Right lobe of liver (tissue), 6 donors: ENCODE measurements at regions not wholly inside any gene's neighbourhood (a gene's known extent, or its start where the extent isn't known, plus 50 kb on each side); places are given as distances from the start of the nearest gene placed in this dataset.
A peak's percentile ranks its signal among the peaks of the same experiment; 100 is the strongest.

Experiments
- ATAC-seq, 4 donors: fragments of 200-7000 bp; cut with Tn5 transposase; one replicate each; pipeline ENCODE4 v1.9.1; 2020; ENCODE audit warnings: mild to moderate bottlenecking in 4 of 4, moderate library complexity in 4 of 4
- DNase-seq, 3 donors: peaks; one replicate each; pipeline ENCODE4 v3.0.0-alpha.2; 2020
- H3K27ac ChIP-seq, 3 donors: fragments of 200-600 bp; one replicate each; pipeline ENCODE4 v1.8.0; 2022
- H3K27me3 ChIP-seq, 2 donors: fragments of 200-600 bp; one replicate each; pipeline ENCODE4 v1.8.0; 2022
- H3K36me3 ChIP-seq, 4 donors: fragments of 200-600 bp; sonication (generic) in 1 of 4; one replicate each; pipeline versions ENCODE4 v1.5.1 to v1.8.0; 2017 to 2022; ENCODE audit warnings: control low read depth in 1 of 4
- H3K4me1 ChIP-seq, 4 donors: fragments of 200-600 bp; sonication (generic) in 1 of 4; one replicate each; pipeline versions ENCODE4 v1.5.1 to v1.8.0; 2017 to 2022; ENCODE audit warnings: control low read depth in 1 of 4
- H3K4me3 ChIP-seq, 3 donors: fragments of 200-600 bp; one replicate each; pipeline ENCODE4 v1.8.0; 2022
- H3K9me3 ChIP-seq, 4 donors: fragments of 200-600 bp; sonication (generic) in 1 of 4; one replicate each; pipeline versions ENCODE4 v1.5.1 to v1.8.0; 2017 to 2022; ENCODE audit warnings: control low read depth in 1 of 4
- POLR2A ChIP-seq: fragments of 450-650 bp; IDR thresholded peaks from one replicate; pipeline ENCODE4 v1.6.1; 2017; ENCODE audit warnings: antibody characterized with exemption, mild to moderate bottlenecking
- WGBS: methylation state at CpG from one replicate; pipeline ENCODE4 v1.1.6; 2018; ENCODE audit warnings: low coverage, low lambda C conversion rate; ENCODE audit not compliant: insufficient coverage; ENCODE audit errors: missing lambda C conversion rate; 5-methylcytosine and 5-hydroxymethylcytosine counted together
- intact Hi-C, 2 donors: fragments of 100-400 bp; cut with DNase I; formaldehyde crosslinking; loops; one replicate each; pipeline versions ENCODE4 v1.11.2 to v1.14.1; 2022
- TF ChIP-seq, protein P1 (sequence below), 4 donors: fragments of 200-600 bp in 3 of 4; fragments of 450-650 bp in 1 of 4; IDR thresholded peaks; one replicate each; pipeline versions ENCODE4 v1.5.1 to v1.8.0; 2016 to 2022; ENCODE audit warnings: antibody characterized with exemption in 4 of 4, mild to moderate bottlenecking in 2 of 4
- donor health status: DM: no; HTN: yes; CAD: no.
- donor health status: DM: no; HTN: no; CAD: no.
- donor health status: DM: no; HTN: no; CAD: no.
- donor health status: DM: no; HTN: yes; CAD: no.
- donor health status: DM: no; HTN: yes; CAD: no.

DNA sequence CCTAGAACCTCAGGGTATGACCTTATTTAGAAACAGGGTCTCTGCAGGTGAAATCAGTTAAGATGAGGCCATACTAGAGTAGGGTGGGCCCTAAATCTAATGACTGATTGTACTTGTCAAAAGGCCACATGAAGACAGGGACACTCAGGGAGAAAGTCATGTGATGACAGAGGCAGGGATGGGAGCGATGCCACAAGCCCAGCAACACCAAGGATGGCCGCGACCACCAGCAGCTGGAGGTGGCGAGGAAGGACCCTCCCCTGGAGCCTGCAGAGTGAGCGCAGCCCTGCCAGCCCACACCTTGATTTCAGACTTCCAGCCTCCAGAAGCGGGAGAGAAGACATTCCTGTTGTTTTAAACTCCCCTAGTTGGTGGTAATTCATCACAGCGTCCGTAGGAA lies 199.9 kb downstream of the PHETA1 start:
- 93% methylated on average over 3 of the region's 8 CpGs for WGBS
- no peak overlapping the region for H3K27ac ChIP-seq
- H3K4me3 ChIP-seq, result no peak overlapping the region
- H3K36me3 ChIP-seq, result no peaks in the 10 kb centered on the region
- H3K27me3 ChIP-seq, result no peaks in the 10 kb centered on the region
- ATAC-seq (no peak), DNase-seq (no peak)
- intact Hi-C loops, result loop anchor here in 1 of 2 donors (10.0 kb wide), 1 partner anchor 144 kb away; no protein-coding TSS in a partner anchor
- TF ChIP-seq, protein P1, sequence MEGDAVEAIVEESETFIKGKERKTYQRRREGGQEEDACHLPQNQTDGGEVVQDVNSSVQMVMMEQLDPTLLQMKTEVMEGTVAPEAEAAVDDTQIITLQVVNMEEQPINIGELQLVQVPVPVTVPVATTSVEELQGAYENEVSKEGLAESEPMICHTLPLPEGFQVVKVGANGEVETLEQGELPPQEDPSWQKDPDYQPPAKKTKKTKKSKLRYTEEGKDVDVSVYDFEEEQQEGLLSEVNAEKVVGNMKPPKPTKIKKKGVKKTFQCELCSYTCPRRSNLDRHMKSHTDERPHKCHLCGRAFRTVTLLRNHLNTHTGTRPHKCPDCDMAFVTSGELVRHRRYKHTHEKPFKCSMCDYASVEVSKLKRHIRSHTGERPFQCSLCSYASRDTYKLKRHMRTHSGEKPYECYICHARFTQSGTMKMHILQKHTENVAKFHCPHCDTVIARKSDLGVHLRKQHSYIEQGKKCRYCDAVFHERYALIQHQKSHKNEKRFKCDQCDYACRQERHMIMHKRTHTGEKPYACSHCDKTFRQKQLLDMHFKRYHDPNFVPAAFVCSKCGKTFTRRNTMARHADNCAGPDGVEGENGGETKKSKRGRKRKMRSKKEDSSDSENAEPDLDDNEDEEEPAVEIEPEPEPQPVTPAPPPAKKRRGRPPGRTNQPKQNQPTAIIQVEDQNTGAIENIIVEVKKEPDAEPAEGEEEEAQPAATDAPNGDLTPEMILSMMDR (IDR thresholded peaks at IDR 0.05), result no peak
- H3K4me1 ChIP-seq, result peaks cover 0 to 8% (median 0%) of the 10 kb centered on the region in 4 donors
- no peaks in the 10 kb centered on the region for H3K9me3 ChIP-seq

DNA sequence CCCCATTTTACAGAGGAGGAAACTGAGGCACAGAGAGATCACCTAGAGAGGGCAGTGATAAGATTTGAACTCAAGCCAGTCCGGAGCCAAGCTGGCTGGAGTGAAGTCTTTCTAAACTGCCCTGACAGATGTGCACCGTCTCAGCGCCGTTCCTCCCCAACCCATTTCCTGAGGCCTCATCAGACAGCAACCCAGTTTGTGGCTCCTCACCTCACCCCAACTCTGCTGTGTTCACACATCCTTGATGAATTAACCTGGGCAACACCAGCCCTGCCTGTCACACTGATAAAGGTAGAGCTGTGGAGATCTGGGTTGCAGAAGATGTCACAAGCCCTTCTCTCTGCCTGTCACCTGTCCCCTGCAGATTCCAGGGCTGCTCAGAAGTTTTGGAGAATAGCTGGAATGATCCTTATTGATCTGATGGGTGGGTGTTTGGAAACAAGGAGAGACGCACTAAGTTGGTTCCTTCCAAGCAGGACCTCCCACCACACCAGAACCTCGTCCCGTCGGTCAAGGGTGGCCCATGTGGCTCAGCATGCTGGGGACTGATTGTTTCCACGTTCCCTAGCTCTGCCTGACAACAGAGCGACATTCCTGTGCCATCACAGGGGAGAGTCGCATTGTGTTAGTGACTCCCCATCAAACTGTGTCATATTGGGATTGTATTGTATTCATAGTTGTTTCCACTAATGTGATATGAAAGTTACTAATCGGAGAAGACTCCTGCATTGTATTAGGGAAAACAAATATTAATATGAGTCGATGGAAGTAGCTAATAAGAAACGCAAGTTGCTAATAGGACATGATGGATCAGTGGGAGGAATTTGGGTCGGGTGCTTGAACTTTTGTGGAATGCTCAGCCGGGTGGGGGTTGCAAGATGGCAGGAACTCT lies 200.6 kb downstream of the PHETA1 start:
- DNase-seq (no peak), ATAC-seq (no peak)
- no peak overlapping the region for H3K4me3 ChIP-seq
- intact Hi-C loops, result loop anchor here in 1 of 2 donors (10.0 kb wide), 1 partner anchor 143 kb away; no protein-coding TSS in a partner anchor
- no peak overlapping the region for H3K27ac ChIP-seq
- H3K4me1 ChIP-seq, result peaks cover 0 to 8% (median 0%) of the 10 kb centered on the region in 4 donors
- H3K9me3 ChIP-seq, result no peaks in the 10 kb centered on the region
- H3K27me3 ChIP-seq, result no peaks in the 10 kb centered on the region
- TF ChIP-seq, protein P1 (IDR thresholded peaks at IDR 0.05), result no peak
- no peak for TF ChIP-seq POLR2A
- 71% methylated on average over 13 of the region's 16 CpGs for WGBS
- H3K36me3 ChIP-seq, result no peaks in the 10 kb centered on the region

DNA sequence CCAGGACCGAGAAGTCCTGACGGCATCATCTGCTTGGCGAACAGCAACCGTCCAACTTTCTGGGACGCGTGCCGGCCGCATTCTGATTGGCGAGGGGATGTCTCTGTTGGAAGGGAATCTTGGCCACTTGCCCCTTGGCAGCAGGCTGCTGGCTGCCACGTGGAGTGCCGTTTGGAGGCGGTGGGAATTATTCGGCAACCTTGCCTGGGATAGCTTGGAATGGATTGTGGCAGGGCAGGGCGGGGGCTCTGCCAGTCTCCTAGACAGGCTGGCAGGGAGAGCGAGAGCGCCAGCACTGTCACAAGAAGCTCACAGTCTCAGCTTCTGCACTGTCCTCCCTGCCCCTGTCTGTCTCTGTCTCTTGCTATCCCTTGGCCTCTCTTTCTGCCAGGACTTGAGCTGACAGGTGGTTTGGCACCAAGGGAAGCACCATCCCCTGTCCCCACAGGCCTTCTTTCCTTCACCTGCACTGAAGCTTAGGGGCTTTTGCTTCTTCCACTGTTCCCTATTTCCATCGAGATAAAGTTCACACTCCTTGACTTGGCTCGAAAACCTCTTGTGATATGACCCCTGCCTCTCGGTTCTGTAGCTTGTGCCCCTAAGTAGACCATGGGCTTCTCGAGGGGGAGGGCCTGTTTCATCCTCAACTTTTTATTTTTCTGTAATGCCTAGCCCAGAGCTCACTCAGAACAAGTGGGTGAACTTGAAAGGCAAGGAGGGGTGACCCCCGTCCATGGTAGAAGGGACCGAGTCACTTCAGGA lies 201.9 kb downstream of the PHETA1 start:
- no peak overlapping the region for H3K27ac ChIP-seq
- TF ChIP-seq, protein P1 (IDR thresholded peaks at IDR 0.05), result no peak
- TF ChIP-seq POLR2A, result no peak
- H3K4me3 ChIP-seq, result no peak overlapping the region
- intact Hi-C loops, result loop anchor here in 1 of 2 donors (10.0 kb wide), 1 partner anchor 142 kb away; no protein-coding TSS in a partner anchor
- 52% methylated on average over 11 of the region's 22 CpGs for WGBS
- H3K27me3 ChIP-seq, result no peaks in the 10 kb centered on the region
- no peaks in the 10 kb centered on the region for H3K9me3 ChIP-seq
- DNase-seq, result peak; percentile 79 to 92 (median 83)
- no peaks in the 10 kb centered on the region for H3K36me3 ChIP-seq
- peak; percentile 82 to 89 (median 88) for ATAC-seq
- H3K4me1 ChIP-seq, result peaks cover 0 to 8% (median 0%) of the 10 kb centered on the region in 4 donors

DNA sequence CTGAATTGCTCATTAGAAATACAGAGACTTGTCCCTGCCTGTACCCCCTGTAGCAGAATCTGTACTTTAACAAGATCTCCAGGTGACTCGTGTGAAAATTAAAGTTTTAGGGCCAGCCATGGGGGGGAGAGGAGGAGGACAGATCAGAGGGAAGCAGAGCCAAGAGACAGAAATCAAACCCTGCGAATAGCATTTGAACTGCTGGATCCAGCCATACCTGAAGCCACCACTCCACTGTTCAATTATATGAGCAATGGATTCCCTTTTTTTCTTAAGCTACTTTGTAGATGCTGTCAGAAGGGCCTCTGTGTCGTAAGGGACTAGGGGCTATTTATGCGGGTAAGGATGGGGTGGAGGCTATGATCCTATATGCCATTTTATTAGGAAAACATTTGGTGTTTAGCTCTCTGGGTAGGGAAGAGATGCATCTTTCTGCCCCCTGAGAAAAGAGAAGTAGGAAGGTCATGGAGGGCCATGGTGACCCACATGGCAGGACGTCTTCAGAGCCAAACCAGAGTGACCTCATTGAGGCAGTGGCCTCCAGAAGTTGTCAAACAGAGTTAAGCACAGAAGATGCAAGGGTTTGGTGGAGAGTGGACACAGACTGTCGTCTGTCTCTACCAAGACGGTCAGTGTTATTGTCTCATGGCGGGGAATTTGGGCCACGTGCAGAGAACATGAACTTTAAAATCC lies 203.9 kb downstream of the PHETA1 start:
- ATAC-seq, result no peak
- TF ChIP-seq, protein P1 (IDR thresholded peaks at IDR 0.05), result no peak
- no peak for TF ChIP-seq POLR2A
- H3K4me1 ChIP-seq, result peaks cover 0 to 8% (median 0%) of the 10 kb centered on the region in 4 donors
- intact Hi-C loops, result loop anchor here in 1 of 2 donors (10.0 kb wide), 1 partner anchor 140 kb away; no protein-coding TSS in a partner anchor
- no peaks in the 10 kb centered on the region for H3K27me3 ChIP-seq
- H3K27ac ChIP-seq, result no peak overlapping the region
- H3K9me3 ChIP-seq, result no peaks in the 10 kb centered on the region
- no peak overlapping the region for H3K4me3 ChIP-seq
- no peaks in the 10 kb centered on the region for H3K36me3 ChIP-seq
- 80% methylated on average over 7 of the region's 9 CpGs for WGBS
- no peak for DNase-seq
